GM19328 (cell line): ENCODE measurements at regions not wholly inside any gene's neighbourhood (a gene's known extent, or its start where the extent isn't known, plus 50 kb on each side); places are given as distances from the start of the nearest gene placed in this dataset.
A peak's percentile ranks its signal among the peaks of the same experiment; 100 is the strongest.

Experiments
- ATAC-seq: cut with Tn5 transposase; IDR thresholded peaks from one replicate; pipeline ENCODE4 v1.9.1; 2021; ENCODE audit warnings: mild to moderate bottlenecking, moderate library complexity; ENCODE audit not compliant: unreplicated experiment

DNA sequence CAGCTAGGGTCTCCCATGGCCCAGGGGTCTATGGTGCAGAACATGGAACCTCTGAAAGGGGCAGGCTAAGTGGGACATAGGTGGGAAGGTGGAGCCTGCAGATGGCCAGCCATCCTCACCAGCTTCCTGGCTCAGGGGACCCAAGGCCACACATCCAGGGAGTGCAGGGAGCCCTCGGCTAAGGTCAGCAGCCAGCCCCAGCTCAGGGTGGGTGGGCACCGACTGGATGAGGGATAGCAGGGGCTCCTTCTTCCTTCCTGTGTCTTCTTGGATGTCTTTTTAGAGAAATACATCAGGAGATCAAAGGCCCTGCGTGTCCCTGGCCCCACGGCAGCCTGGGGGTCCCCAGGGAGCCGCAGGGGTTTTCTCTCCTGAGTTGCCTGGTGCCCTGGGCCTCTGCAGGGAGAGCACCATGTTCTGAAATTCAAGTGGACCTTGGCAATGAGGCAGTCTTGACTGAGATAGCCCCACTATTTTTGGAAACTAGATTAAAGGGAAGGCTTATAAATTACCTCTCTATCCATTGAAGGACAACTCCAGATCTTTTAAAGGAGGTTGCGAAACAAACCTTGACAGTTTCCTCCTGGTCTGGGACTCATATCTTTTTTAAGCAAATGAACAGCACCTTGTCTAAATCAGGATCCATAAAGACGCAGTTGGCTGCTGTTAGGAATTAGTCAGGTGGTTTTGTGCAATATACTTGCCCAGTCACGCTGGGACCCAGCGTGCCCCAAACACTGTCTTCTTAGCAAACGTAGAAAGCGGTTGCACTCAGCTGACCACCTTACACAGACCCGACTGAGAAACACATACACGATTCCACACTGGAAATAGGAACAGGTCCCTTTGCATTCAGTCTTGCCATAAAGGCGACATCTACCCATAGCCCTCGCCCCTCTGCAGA, 242.3 kb downstream of the TOMM20 start:
- ATAC-seq, result no peak

DNA sequence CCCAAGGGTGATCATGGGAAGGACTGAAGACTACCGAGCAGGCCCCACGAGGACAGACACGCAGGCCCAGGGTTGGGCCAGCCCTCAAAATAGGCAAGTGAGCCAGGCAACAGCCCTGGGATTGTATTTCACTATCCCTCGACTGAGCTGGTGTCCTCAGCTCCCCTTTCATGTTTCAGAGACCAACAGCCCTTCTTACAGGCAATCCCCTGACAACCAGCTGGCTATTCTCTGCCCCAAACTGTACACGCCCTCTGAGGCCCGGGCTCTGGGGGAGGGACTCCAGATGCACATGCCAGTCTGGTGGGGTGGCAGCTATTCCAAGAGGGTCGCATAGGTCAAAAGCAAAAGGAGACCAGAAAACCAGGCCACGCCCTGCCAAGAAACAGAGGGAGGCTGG, 243.0 kb downstream of the TOMM20 start:
- ATAC-seq, result no peak

DNA sequence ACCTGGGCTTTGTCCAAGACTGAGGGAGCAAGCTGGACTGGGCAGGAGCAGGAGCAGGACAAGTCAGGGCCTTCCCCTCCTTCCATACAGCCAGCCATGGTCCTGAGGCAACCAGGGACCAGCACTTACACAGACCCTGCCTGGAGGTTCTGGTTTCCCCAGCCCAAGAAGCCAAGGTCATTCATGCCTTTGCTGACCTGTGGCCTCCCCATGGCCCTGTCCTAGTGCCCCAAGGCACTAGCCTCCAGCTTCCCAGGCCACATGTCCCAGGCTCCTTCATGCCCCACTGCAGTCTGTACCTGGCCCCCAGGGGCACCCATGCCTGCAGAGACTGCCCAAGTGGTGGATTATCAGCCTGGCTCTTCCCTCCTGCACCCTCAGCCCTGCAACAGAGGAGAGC, 243.9 kb downstream of the TOMM20 start:
- no peak for ATAC-seq

DNA sequence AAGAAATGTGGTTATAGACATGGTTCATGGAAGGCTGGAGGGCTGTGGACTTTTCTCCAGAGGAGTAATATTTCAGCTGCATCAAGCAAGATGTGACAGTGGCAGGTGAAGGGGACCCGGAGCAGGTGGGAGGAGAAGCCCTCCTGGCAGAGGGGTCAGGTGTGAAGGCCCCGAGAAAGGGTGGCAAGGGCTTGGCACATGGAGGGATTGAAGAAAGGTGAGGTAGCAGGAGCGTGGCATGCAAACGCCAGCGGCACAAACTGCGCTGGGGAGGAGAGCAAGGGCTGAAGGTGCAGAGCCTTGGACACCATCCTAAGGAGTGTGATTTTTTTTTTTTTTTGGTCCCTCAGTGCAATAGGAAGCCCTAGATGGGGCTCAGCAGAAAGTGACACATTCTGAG, 244.6 kb downstream of the TOMM20 start:
- no peak for ATAC-seq

DNA sequence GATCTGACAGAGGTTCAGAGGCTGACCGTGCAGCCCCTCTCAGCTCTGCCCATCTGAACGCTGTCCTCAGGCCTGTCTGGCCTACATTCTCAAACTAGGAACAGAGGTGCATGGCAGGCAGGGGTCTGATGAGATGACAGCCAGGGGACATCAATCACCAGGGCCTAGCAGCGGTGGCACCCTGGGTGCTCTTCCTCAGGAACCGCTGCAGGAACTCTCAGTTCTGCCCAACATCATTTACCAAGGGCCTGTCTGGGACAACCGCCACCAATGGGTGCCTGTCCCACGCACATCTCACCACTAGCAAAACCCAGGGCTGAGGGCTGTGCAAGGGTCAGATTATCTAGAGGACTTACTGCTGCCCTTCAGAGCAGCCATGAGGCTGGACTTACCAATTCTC, 245.7 kb downstream of the TOMM20 start:
- no peak for ATAC-seq

DNA sequence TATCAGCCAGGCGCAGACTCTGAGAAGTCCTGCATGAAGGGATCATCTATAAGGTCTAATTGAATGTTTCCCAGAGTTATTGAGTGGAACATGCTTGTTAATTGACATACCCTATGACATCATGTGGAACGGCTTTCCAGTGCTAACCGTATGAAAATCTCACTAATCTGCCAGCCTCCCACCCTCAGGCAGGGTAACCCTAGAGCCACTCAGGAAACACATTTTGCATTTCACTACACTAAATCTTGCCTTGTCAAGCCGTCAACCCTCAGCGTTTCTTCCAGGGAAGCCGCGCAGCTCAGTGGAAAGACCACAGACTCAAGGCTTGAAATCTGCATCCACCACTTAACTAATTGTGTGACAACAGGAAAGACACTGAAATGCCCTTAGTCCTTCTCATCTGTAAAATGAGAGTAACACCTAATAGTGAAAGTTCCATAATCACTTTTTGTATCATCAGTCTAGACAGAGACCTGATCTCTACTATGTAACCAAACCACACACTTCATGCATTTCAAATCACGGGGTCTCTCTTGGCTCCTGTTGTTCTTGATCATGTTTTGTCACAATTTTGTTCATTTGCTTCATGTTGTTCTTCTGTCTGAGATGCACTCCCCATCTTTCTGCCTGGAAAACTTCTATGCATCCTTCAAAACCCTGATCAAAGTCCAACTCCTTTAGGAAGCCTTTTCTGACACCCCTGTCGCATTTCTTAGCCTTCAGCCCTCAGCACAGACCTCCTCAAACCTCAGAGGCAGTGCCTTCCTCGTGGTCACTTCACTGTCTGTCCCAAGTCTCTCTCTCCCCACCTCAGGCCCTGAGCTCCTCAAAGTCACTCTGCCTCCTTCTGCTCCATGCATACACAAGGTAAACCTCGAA, 246.5 kb downstream of the TOMM20 start:
- ATAC-seq, result peak; percentile 80

DNA sequence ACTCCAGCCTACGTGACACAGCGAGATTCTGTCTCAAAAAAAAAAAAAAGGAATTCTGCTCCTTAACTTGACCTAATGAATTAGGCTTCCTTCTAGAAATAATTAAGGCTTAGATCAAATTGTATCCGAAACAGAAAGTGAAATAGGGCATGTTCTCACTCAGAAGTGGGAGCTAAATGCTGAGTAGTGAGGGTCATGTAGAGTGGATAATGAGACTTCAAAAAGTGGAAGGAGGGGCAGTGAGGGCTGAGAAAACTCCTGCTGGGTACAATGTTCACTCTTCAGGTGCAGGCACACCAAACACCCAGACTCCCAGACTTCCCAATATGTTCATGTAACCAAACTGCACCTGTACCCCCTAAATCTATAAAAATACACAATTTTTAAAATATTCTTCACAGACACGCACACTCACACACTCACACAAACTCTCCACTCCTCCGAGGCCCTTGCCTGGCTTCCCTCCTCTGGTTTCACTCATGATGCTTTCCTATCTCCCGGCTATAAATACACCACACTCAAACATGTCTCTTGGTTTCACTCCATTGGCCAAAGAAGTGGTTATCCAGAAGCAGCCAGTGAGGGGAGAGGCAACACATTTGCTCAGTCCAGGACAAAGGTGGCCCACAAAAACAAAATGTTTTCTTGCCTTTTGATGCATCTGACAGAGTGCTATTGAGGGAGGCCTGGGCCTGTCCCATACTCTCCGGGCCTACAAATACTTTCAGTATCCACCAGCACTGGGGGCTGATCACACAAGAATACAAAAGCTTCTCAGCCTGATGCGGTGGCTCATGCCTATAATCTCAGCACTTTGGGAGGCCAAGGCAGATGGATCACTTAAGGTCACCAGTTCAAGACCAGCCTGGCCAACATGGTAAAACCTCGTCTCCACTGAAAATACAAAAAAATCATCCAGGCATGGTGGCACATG, 249.2 kb downstream of the TOMM20 start:
- ATAC-seq, result no peak

DNA sequence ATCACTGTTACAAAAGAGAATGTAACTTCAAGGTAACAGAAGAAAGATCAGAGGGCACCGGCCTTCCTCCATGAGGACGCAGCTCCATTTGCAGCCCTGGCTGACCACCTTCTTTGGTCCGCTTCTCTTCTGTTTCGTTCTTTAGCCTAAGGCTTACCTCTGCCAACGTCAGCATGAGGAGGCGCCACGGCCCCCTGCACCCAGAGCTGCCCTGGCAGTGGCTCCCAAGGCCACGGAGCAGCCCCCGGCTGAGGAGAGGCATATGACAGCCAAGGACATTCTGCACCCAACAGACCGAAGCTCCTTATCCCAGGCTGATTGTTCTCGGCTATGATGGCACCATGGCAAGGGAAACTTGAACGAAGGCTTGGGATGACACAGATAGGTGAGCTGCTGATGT, 250.3 kb downstream of the TOMM20 start:
- ATAC-seq, result no peak

DNA sequence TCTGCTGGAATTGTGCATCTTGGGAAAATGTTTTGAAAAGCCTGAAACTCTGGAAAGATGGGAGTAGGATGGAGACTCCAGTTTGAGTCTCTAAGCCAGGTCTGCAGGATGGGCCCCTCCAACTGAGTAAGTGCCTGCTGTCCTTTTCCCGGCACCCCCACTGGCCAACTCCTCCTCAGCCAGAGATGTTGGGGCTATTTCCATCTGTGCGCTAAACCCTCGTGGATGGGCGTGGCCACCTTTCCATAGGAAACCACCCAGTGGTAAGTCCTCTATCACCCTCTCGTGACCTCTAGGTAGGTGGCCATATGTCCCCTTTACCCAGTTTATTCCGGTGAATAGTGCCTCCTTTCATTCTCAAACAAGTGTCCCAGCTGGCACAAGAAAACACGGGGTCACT, 250.9 kb downstream of the TOMM20 start:
- ATAC-seq, result no peak

DNA sequence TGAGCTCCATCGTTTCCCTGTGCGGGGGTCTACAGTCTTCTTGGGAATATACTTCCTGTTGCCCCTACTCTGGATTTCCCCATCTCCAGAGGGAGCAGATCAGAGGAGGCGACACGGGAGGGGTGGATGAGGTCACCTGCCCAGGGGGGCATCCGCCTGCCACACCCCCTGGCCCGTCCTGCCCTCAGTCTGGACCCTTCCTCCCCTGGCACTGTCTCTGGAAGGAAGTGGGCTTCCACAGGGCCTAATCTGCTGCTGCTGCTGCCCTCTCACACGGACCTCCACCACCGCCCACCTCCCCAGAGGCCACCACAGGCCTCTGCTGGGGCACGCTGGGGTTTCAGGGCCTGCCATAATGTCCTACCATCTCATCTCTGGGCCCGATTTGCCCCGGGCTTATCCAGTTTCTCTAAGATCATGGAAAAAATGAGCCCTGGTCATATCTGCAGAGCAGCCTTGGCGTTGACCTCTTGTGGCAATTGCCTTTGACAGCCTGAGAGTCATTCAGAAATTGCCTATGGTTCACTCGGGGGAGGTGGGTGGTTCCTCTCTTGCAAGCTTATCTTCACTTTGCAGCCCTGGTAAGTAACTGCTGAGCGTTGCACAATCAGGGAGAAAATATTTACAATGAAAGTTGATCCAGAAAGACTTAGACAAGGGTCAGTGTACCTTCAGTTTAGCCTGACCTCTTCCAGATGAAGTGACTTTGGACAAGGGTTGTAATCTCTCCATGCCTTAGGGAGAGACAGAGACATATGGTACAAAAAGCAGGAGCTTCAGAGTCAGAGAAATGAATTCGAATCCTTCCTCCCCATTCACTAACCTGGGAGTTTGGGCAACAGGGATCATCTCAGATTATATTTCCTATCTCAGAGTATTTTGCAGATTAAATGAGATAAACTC, 252.4 kb downstream of the TOMM20 start:
- ATAC-seq, result no peak

DNA sequence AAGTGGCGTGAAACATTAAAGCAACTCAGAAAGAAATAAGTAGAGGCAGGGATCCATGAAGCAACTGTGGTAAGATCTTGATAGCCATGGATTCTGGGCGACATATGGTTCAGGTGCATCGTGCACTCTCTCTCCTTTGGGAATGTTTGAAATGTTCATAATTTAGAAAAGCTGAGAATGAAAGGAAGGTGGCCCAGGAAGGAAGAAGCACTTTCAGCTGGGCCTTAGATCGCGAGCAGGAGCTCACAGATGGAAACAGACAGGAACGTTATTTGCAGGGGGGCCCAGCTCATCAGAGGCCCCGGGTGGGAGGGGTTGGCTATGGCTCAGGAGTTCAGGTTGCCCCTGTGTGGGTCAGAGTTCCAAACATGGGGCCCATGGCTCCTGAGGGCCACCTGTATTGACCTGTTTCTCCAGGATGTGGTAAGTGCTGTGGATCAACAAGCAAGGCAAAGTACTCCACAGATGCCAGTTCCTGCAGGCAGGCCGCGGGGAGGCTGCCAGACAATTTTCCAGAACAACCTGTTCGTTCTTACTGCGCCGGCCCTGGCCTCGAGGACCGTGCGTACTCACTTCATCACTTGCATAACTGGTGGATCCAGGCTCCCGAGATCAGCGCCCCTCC, 253.2 kb downstream of the TOMM20 start:
- ATAC-seq, result no peak

DNA sequence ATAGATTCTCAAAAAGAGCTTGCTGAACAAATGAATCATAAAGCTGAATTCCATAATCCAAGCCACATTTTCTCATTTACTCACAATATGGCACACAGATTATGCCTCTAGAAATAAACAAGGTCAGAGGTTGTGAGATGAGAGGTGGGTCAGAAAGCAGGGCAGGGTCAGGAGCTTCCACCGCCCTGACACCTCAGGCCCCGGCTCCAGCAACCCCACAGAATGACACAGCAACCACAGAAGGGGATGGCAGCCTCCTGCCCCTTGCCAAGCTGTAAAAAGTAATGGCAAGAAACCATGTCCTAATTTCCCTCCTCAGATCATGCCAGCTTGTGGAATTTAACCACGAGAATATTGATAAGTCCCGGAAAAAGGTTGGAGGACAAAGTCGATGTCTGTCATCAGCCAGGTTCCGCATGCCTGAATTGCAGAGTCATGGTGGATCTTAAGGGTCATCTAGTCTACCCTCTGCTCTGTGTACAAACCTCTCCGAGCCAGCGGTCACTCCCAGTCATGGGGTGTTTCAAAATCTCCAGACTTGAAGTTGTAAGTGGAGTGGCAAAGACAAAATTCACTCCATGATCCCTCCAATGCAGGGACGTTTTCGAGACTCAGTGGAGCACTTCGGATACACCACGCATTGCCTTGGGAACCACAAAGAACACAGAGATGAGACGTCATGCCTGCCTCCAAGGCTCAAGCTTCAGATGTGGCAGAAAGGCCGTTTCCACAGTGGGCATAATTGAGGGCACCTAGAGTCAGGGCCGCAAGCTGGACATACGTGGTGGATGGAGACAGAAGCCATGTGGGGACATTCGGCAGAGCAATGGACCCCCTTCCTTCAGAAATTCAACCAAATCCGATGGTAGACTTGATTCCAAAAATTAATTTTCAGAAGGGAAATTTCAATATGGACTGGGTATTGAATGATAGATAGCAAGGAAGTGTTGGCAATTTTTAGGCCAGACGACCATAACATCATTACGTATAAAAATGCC, 254.0 kb downstream of the TOMM20 start:
- no peak for ATAC-seq

DNA sequence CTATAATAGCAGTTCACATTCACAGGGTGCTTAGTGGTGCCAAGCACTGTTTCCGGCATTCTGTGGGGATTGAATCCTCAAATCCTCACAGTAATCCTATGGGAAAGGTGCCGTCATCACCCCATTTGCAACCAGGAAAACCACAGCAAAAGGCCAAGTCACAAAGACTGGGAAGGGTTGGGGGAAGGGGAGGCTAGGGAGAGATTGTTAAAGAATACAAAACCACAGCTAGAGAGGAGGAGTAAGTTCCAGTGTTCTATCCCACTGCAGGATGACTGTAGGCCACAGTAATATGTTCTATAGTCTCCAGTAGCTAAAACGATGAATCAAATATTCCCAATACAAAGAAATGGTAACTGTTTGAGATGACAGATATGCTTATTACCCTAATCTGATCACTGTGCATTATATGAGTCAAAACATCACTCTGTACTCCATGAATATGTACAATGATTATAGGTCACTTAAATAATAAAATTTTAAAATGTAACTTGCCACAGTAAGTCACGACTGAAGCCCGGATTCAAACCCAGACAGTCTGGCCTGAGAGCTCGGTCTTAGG, 256.8 kb downstream of the TOMM20 start:
- ATAC-seq, result no peak

DNA sequence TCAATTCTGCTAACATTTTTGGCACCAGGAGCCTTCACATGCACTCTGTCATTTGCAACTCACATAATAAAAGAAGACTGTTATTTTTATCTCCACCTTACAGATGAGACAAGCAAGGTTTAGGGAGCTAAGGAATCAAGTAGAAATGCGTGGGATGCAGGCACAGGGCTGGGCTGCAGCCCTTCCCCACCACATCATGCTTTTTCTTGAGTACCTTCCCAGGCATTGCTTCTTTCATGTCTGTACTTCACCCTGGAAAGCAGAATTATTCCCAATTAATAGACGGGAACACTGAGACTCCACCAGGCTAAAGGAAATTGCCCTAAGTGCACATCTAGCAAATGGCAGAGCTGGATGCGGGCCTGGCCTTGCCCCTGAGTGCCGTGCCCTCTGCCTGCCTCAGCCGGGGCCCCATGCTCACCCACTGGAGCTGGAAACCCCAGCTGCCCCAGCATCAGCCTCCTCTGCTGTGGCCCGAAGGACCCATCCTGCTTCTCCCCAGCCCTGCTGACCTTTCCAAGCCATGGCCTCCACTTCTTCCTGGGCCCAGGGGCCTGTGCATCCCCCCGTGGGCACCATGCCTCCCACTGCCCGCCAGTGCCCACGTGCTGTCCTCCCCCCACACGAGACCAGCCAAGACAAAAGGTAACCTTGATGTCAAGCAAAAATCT, 257.5 kb downstream of the TOMM20 start:
- no peak for ATAC-seq

DNA sequence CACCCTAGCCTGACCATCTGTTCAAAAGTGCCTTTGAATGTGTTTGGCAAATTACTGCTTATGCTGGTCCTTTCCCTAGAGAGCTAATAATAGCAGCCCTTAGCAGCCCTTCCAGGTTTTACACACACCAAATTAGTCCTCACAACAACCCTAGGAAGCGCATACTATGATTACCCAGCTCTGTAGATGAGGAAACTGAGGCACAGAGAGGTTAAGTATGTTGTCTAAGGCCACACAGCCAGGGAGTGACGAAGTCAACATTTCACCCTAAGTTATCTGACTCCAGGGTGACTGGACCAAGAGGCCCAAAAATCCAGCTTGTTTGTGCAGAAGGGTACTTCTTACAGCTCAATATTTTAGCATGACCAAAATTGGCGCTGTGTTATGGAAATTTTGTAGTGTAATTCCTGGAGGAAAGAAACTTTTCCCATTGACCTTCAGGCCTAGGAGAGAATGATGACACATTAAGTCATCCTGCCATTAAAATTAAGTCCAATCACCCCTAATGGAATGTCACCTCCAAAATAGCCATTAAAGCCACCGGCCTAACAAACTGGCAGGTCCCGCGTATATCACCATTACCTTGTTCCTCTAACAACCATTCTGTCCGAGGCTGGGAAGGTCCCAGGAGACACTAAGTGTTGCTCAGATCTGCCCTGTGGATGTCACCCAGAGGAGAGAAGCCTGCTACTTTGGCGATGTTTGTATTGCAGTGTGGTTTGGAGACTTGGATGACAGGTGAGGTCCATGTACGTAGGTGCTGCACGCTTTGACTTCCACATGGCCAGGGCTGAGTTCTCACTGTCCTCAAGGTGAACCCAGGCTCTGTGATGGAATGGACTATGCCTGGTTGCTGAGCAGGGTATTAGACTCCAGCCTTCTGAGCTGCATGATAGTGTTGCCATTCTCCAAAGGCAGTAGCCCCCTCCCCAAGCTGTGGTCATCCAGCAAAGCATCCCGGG, 258.3 kb downstream of the TOMM20 start:
- no peak for ATAC-seq
